ENCODE measurements at regions not wholly inside any gene's neighbourhood (a gene's known extent, or its start where the extent isn't known, plus 50 kb on each side); places are given as distances from the start of the nearest gene placed in this dataset.

DNA sequence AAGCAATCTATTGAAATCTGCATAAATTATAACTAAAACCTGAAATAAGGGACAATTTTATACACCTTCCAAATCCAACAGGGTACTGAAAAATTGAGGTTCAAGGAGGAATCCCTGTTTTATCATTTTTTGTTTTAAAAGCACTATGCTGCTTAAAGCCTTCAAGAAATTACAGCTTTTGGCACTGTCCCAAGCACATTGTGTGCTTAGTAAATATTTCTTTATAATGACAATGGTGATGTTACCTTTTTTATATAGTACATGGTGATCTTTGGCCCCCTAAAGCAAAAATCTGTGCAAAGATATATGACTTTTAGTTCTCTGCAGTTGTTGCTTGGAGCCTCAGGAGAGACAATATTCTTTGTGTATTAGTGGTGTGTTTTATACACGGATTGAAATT lies 71.6 kb upstream of the EFEMP1 start:
- TF ChIP-seq CTCF (IDR thresholded peaks at IDR 0.05; ENCODE audit: low read length) (no peak), EZH2 (IDR thresholded peaks at IDR 0.05; ENCODE audit: borderline replicate concordance, low read length) (no peak)
